ENCODE measurements at regions not wholly inside any gene's neighbourhood (a gene's known extent, or its start where the extent isn't known, plus 50 kb on each side); places are given as distances from the start of the nearest gene placed in this dataset.

DNA sequence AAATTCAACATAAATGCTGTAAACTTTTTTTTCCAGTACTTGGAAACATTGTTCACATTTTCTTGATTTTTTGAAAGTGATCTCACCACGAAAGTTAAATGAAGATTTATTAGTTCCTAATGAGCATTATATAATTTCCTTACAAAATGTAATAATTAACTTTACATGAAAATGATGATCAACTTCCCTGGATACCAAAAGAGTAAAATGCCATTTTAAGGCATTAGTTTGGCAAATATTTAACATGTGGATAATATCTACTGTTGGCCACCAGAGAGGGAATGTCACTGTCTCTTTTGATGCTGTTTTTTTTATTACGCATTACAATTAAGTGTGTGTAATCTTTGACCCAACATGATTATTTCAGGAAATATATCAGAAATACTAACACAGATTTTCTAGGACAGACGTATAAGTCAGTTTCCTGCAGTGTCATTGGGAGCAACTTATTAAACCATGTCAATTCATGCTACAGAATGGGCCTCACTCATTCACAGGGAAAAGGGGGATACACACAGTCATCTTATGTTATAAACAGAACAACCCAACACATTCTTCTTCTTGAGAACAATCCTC, 903.9 kb upstream of the ADGRL2 start:
- TF ChIP-seq, protein P1, sequence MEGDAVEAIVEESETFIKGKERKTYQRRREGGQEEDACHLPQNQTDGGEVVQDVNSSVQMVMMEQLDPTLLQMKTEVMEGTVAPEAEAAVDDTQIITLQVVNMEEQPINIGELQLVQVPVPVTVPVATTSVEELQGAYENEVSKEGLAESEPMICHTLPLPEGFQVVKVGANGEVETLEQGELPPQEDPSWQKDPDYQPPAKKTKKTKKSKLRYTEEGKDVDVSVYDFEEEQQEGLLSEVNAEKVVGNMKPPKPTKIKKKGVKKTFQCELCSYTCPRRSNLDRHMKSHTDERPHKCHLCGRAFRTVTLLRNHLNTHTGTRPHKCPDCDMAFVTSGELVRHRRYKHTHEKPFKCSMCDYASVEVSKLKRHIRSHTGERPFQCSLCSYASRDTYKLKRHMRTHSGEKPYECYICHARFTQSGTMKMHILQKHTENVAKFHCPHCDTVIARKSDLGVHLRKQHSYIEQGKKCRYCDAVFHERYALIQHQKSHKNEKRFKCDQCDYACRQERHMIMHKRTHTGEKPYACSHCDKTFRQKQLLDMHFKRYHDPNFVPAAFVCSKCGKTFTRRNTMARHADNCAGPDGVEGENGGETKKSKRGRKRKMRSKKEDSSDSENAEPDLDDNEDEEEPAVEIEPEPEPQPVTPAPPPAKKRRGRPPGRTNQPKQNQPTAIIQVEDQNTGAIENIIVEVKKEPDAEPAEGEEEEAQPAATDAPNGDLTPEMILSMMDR (IDR thresholded peaks at IDR 0.05), result no peak
- TF ChIP-seq POLR2A (IDR thresholded peaks at IDR 0.05), result no peak

Data from right lobe of liver (tissue), 4 donors.